ENCODE measurements at regions not wholly inside any gene's neighbourhood (a gene's known extent, or its start where the extent isn't known, plus 50 kb on each side); places are given as distances from the start of the nearest gene placed in this dataset.
"Not testable (repeated sequence)": the region's sequence is repeated elsewhere in the genome, so short reads cannot be mapped to it uniquely, and the experiment has no call there.

- not testable (repeated sequence) for TF ChIP-seq CTCF (IDR thresholded peaks at IDR 0.05; ENCODE audit: low read length); EZH2 (optimal IDR thresholded peaks at IDR 0.05; ENCODE audit: low read depth, low read length)
Observed at GRCh38 chr9:102888747-102889146, 106.4 kb upstream of the CYLC2 start.
